ENCODE measurements at regions not wholly inside any gene's neighbourhood (a gene's known extent, or its start where the extent isn't known, plus 50 kb on each side); places are given as distances from the start of the nearest gene placed in this dataset.

DNA sequence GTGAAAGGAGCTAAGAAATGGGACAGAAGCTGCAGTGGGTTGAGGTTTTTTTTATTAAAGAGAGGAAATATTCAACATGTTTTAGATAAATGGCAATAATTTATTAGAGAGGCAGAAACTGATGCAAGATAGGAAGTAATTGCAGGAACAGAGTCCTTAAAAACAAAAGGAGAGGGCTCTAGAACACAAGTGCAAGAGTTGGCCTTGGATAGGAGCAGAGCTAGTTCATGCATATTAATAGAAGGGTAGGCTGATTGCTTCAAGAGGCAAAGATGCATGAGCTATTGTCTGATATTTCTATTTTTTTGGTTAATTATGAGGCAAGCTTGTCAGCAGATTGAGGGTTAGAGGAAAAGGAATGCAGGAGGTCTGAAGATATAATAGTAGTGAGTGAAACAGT lies 91.0 kb upstream of the GPRIN3 start:
- no peak for TF ChIP-seq POLR2AphosphoS5 (IDR thresholded peaks at IDR 0.05; ENCODE audit: low read depth, low read length)
- TF ChIP-seq, protein P1, sequence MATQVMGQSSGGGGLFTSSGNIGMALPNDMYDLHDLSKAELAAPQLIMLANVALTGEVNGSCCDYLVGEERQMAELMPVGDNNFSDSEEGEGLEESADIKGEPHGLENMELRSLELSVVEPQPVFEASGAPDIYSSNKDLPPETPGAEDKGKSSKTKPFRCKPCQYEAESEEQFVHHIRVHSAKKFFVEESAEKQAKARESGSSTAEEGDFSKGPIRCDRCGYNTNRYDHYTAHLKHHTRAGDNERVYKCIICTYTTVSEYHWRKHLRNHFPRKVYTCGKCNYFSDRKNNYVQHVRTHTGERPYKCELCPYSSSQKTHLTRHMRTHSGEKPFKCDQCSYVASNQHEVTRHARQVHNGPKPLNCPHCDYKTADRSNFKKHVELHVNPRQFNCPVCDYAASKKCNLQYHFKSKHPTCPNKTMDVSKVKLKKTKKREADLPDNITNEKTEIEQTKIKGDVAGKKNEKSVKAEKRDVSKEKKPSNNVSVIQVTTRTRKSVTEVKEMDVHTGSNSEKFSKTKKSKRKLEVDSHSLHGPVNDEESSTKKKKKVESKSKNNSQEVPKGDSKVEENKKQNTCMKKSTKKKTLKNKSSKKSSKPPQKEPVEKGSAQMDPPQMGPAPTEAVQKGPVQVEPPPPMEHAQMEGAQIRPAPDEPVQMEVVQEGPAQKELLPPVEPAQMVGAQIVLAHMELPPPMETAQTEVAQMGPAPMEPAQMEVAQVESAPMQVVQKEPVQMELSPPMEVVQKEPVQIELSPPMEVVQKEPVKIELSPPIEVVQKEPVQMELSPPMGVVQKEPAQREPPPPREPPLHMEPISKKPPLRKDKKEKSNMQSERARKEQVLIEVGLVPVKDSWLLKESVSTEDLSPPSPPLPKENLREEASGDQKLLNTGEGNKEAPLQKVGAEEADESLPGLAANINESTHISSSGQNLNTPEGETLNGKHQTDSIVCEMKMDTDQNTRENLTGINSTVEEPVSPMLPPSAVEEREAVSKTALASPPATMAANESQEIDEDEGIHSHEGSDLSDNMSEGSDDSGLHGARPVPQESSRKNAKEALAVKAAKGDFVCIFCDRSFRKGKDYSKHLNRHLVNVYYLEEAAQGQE (IDR thresholded peaks at IDR 0.05; ENCODE audit: insufficient read depth in 1 of 2, low read depth in 2 of 2, low read length in 2 of 2), result no peak
- no peak for TF ChIP-seq TAF1 (IDR thresholded peaks at IDR 0.05; ENCODE audit: borderline replicate concordance, insufficient read depth, low read length)
